K562 (cell line): ENCODE measurements at regions not wholly inside any gene's neighbourhood (a gene's known extent, or its start where the extent isn't known, plus 50 kb on each side); places are given as distances from the start of the nearest gene placed in this dataset.

Source experiments
- ATAC-seq: fragments of 200-7000 bp; cut with Tn5 transposase; 3 replicates; pipeline ENCODE4 v1.9.1; 2020; ENCODE audit warnings: moderate library complexity
- BruUV-seq: library from RNA; stranded (reverse); fragments of 400-500 nt; replicated peaks from 2 replicates; lab custom pipeline; 2021; lab: Mats Ljungman, UMichigan
- CTCF ChIA-PET: fragments of 300-600 bp; formaldehyde crosslinking; extraction: SDS; loops from one replicate; lab custom pipeline; 2021; ENCODE audit warnings: low intra/inter-chr PET ratio; lab: Yijun Ruan, JAX
- POLR2A ChIA-PET: fragments of 300-600, 350-650 bp; sonication (Branson Sonifier 250); formaldehyde crosslinking; extraction: SDS; loops from one replicate; lab custom pipeline; 2021; ENCODE audit warnings: antibody characterized with exemption, inconsistent platforms; lab: Yijun Ruan, JAX
- DNase-seq, 4 experiments: peaks; one replicate each; pipeline versions ENCODE4 v3.0.0 to v3.0.0-alpha.2; 2011 to 2018; ENCODE audit warnings: low spot score in 3 of 4, mixed read lengths in 3 of 4; ENCODE audit errors: extremely low read depth in 1 of 4
- FAIRE-seq: peaks from 2 replicates; lab custom pipeline; 2011; peaks lifted over from hg19 to GRCh38; lab: Jason Lieb, UNC
- H2AFZ ChIP-seq: 2 replicates; pipeline ENCODE4 v1.6.0; 2011; ENCODE audit warnings: low read depth, low read length, control low read depth, inconsistent platforms
- H3K27ac ChIP-seq: fragments of 200-600 bp; 3 replicates; pipeline ENCODE4 v1.8.0; 2011; ENCODE audit warnings: low read depth, mild to moderate bottlenecking, control low read depth, inconsistent platforms, low read length, moderate library complexity, mixed read lengths; ENCODE audit errors: extremely low read depth
- H3K27me3 ChIP-seq, 2 experiments: fragments of 300-600 bp in 1 of 2; 2 replicates in 1 of 2; 3 replicates in 1 of 2; pipeline versions ENCODE4 v1.6.0 to v1.8.0; 2011; ENCODE audit warnings: inconsistent platforms in 2 of 2, low read length in 2 of 2, mild to moderate bottlenecking in 1 of 2, mixed read lengths in 1 of 2, moderate library complexity in 1 of 2; ENCODE audit not compliant: control insufficient read depth in 2 of 2, insufficient read depth in 2 of 2
- H3K36me3 ChIP-seq: fragments of 300-600 bp; 3 replicates; pipeline ENCODE4 v1.8.0; 2011; ENCODE audit warnings: mild to moderate bottlenecking, low read length, inconsistent platforms; ENCODE audit not compliant: control insufficient read depth, insufficient read depth
- H3K4me1 ChIP-seq, 2 experiments: fragments of 200-600 bp in 1 of 2; replicated peaks in 1 of 2; 2 replicates in 1 of 2; 3 replicates in 1 of 2; pipeline versions ENCODE4 v1.5.1 to v1.8.0; 2011; ENCODE audit warnings: inconsistent platforms in 2 of 2, low read length in 2 of 2, mild to moderate bottlenecking in 1 of 2, mixed read lengths in 1 of 2, moderate library complexity in 1 of 2; ENCODE audit not compliant: control insufficient read depth in 2 of 2, insufficient read depth in 2 of 2
- H3K4me2 ChIP-seq: 2 replicates; pipeline ENCODE4 v1.6.1; 2011; ENCODE audit warnings: low read length, control low read depth, inconsistent platforms, mixed read lengths; ENCODE audit not compliant: insufficient read depth
- H3K4me3 ChIP-seq: fragments of 200-600 bp; sonication (generic), shearing (Covaris generic); 2 replicates; pipeline ENCODE4 v1.5.1; 2016; ENCODE audit warnings: control low read depth, inconsistent platforms
- H3K79me2 ChIP-seq: fragments of 200-600 bp; 3 replicates; pipeline ENCODE4 v1.8.0; 2011; ENCODE audit warnings: low read length, inconsistent platforms; ENCODE audit not compliant: control insufficient read depth, insufficient read depth
- H3K9ac ChIP-seq, 2 experiments: 2 replicates each; pipeline versions ENCODE4 v1.6.0 to v1.6.1; 2011; ENCODE audit warnings: low read depth in 2 of 2, low read length in 2 of 2, control low read depth in 1 of 2, inconsistent platforms in 1 of 2, mild to moderate bottlenecking in 1 of 2, mixed read lengths in 1 of 2; ENCODE audit not compliant: insufficient read depth in 1 of 2
- H3K9me1 ChIP-seq: one replicate; pipeline ENCODE4 v1.6.0; 2011; ENCODE audit warnings: inconsistent platforms, mild to moderate bottlenecking, low read length, moderate library complexity; ENCODE audit not compliant: control insufficient read depth, insufficient read depth
- H3K9me3 ChIP-seq: replicated peaks from 2 replicates; pipeline ENCODE4 v1.5.1; 2011; ENCODE audit warnings: low read depth, low read length, inconsistent platforms; ENCODE audit not compliant: control insufficient read depth, insufficient read depth
- H4K20me1 ChIP-seq: replicated peaks from 2 replicates; pipeline ENCODE4 v1.6.1; 2011; ENCODE audit warnings: low read length, inconsistent platforms, mixed read lengths; ENCODE audit not compliant: control insufficient read depth, insufficient read depth
- MAFG ChIP-seq: fragments of 450-650 bp; conservative IDR thresholded peaks from 2 replicates; pipeline ENCODE4 v1.6.1; 2016; ENCODE audit warnings: missing genetic modification characterization, missing compliant biosample characterization
- TRIM24 ChIP-seq, 2 experiments: fragments of 450-650 bp; IDR thresholded peaks; 2 replicates each; pipeline ENCODE4 v1.6.1; 2016
- ZNF174 ChIP-seq: fragments of 250-450 bp; sonication (Bioruptor Pico); IDR thresholded peaks from 2 replicates; pipeline ENCODE4 v1.4.0; 2020; ENCODE audit warnings: mild to moderate bottlenecking
- ZNF354B ChIP-seq: fragments of 250-450 bp; sonication (Bioruptor Pico); IDR thresholded peaks from 2 replicates; pipeline ENCODE4 v1.4.0; 2020
- ZNF41 ChIP-seq: fragments of 250-450 bp; sonication (Bioruptor Pico); conservative IDR thresholded peaks from 2 replicates; pipeline ENCODE4 v1.4.0; 2020; ENCODE audit warnings: mild to moderate bottlenecking
- WGBS: fragments of 100-300 bp; shearing (Covaris generic); methylation state at CpG from one replicate; pipeline ENCODE4 v1.1.6; 2016; ENCODE audit warnings: low coverage, mixed read lengths; ENCODE audit not compliant: insufficient coverage; ENCODE audit errors: missing lambda C conversion rate; 5-methylcytosine and 5-hydroxymethylcytosine counted together
- in situ Hi-C: fragments of 300-500 bp; cut with MboI; formaldehyde crosslinking; loops from 4 replicates; pipeline ENCODE4 v1.15.0; 2018; ENCODE audit warnings: inconsistent platforms, mixed read lengths
- intact Hi-C: fragments of 100-400 bp; cut with micrococcal nuclease; formaldehyde crosslinking; loops from 2 replicates; pipeline ENCODE4 v1.14.2; 2022
- TF ChIP-seq, protein P1 (sequence below): fragments of 250-450 bp; sonication (Bioruptor Pico); IDR thresholded peaks from 2 replicates; pipeline ENCODE4 v1.8.0; 2021; ENCODE audit warnings: moderate library complexity, mild to moderate bottlenecking, inconsistent platforms
- TF ChIP-seq, protein P2 (sequence below): fragments of 250-450 bp; sonication (Bioruptor Pico); IDR thresholded peaks from 2 replicates; pipeline ENCODE4 v1.8.0; 2021; ENCODE audit warnings: moderate library complexity, mild to moderate bottlenecking, inconsistent platforms
- TF ChIP-seq, protein P3 (sequence below): sonication (generic); formaldehyde crosslinking; IDR thresholded peaks from 2 replicates; pipeline ENCODE4 v1.8.0; 2022; ENCODE audit warnings: mild to moderate bottlenecking, missing genetic modification reagents
- TF ChIP-seq, protein P4 (sequence below): sonication (generic); formaldehyde crosslinking; IDR thresholded peaks from 2 replicates; pipeline ENCODE4 v1.8.1; 2023; ENCODE audit warnings: mild to moderate bottlenecking, missing genetic modification reagents

DNA sequence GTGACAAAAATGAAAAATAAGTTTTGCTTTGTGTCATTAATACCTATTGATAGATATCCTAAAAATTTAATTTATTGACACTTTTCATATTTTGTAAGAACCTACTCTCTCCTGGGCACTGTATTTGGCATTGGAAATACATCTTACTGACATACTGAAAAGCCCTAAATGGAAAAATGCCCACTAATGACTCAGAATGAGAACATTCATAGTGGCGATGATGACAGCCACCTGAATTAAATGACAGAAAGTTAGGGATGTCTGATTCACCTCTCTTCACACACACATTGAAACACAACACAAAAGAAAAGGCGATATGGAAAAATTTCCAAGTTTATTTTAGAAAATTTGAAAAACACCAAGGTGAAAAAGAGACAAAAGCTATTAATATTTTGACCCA, 992.3 kb downstream of the STPG2 start:
- ATAC-seq (no peak), FAIRE-seq (no peak), DNase-seq (no peak)
- CTCF ChIA-PET, result no interaction called here
- Histone ChIP-seq H2AFZ (no peak overlapping the region), H3K27me3 (no peaks in the 10 kb centered on the region), H3K9ac (no peak overlapping the region), H3K9me1 (no peaks in the 10 kb centered on the region), H3K36me3 (no peaks in the 10 kb centered on the region), H3K79me2 (no peaks in the 10 kb centered on the region), H3K27ac (no peak overlapping the region), H3K4me3 (no peak overlapping the region), H3K9me3 (no peaks in the 10 kb centered on the region), H3K4me1 (no peaks in the 10 kb centered on the region), H3K4me2 (no peak overlapping the region), H4K20me1 (no peaks in the 10 kb centered on the region)
- TF ChIP-seq, protein P1, sequence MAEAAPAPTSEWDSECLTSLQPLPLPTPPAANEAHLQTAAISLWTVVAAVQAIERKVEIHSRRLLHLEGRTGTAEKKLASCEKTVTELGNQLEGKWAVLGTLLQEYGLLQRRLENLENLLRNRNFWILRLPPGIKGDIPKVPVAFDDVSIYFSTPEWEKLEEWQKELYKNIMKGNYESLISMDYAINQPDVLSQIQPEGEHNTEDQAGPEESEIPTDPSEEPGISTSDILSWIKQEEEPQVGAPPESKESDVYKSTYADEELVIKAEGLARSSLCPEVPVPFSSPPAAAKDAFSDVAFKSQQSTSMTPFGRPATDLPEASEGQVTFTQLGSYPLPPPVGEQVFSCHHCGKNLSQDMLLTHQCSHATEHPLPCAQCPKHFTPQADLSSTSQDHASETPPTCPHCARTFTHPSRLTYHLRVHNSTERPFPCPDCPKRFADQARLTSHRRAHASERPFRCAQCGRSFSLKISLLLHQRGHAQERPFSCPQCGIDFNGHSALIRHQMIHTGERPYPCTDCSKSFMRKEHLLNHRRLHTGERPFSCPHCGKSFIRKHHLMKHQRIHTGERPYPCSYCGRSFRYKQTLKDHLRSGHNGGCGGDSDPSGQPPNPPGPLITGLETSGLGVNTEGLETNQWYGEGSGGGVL (CRISPR knock-in tag), result no peak
- no peak for TF ChIP-seq ZNF174 (CRISPR knock-in tag)
- TF ChIP-seq MAFG, result no peak
- TF ChIP-seq ZNF41 (CRISPR knock-in tag), result no peak
- 0% methylated on average over 2 of the region's 2 CpGs for WGBS
- in situ Hi-C loops (no loop called here), intact Hi-C loops (no loop called here)
- BruUV-seq, result no TSS peak
- POLR2A ChIA-PET, result no interaction called here

DNA sequence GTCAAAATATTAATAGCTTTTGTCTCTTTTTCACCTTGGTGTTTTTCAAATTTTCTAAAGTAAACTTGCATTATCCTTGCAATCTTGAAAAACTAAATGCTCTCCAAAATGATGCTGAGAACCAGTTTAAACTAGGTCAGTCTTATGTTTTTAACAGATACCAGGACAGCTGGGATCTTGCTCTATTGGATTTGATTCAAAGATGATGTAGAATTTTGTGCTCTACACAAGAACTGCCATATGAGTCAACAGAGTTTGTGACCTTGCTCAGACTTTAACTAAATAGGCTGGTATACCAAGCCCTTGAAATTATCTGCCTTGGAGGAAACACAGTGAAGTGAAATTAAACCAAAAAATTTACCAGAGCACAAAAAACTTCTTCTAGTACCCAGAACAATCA, 991.1 kb downstream of the STPG2 start:
- no peak overlapping the region for H2AFZ ChIP-seq
- no TSS peak for BruUV-seq
- no peak for DNase-seq
- no peak for ATAC-seq
- FAIRE-seq, result no peak
- H3K36me3 ChIP-seq, result no peaks in the 10 kb centered on the region
- no peaks in the 10 kb centered on the region for H3K9me3 ChIP-seq
- no peak overlapping the region for H3K9ac ChIP-seq
- POLR2A ChIA-PET, result no interaction called here
- H3K27ac ChIP-seq, result no peak overlapping the region
- in situ Hi-C loops, result no loop called here
- no peak overlapping the region for H3K4me2 ChIP-seq
- no peaks in the 10 kb centered on the region for H3K4me1 ChIP-seq
- intact Hi-C loops, result no loop called here
- CTCF ChIA-PET, result no interaction called here
- no peaks in the 10 kb centered on the region for H3K79me2 ChIP-seq
- TF ChIP-seq ZNF354B (CRISPR knock-in tag), result no peak
- TF ChIP-seq TRIM24 (IDR thresholded peaks at IDR 0.05), result no peak
- TF ChIP-seq, protein P2, sequence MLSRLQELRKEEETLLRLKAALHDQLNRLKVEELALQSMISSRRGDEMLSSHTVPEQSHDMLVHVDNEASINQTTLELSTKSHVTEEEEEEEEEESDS (CRISPR knock-in tag), result no peak
- TF ChIP-seq, protein P3, sequence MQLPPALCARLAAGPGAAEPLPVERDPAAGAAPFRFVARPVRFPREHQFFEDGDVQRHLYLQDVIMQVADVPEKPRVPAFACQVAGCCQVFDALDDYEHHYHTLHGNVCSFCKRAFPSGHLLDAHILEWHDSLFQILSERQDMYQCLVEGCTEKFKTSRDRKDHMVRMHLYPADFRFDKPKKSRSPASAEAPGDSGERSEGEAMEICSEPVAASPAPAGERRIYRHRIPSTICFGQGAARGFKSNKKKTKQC (CRISPR knock-in tag), result no peak
- TF ChIP-seq, protein P4, sequence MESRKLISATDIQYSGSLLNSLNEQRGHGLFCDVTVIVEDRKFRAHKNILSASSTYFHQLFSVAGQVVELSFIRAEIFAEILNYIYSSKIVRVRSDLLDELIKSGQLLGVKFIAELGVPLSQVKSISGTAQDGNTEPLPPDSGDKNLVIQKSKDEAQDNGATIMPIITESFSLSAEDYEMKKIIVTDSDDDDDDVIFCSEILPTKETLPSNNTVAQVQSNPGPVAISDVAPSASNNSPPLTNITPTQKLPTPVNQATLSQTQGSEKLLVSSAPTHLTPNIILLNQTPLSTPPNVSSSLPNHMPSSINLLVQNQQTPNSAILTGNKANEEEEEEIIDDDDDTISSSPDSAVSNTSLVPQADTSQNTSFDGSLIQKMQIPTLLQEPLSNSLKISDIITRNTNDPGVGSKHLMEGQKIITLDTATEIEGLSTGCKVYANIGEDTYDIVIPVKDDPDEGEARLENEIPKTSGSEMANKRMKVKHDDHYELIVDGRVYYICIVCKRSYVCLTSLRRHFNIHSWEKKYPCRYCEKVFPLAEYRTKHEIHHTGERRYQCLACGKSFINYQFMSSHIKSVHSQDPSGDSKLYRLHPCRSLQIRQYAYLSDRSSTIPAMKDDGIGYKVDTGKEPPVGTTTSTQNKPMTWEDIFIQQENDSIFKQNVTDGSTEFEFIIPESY (CRISPR knock-in tag), result no peak
- no peaks in the 10 kb centered on the region for H3K27me3 ChIP-seq
- H3K9me1 ChIP-seq, result no peaks in the 10 kb centered on the region
- no peaks in the 10 kb centered on the region for H4K20me1 ChIP-seq
- no peak overlapping the region for H3K4me3 ChIP-seq
